Ishikawa (cell line): ENCODE measurements at regions not wholly inside any gene's neighbourhood (a gene's known extent, or its start where the extent isn't known, plus 50 kb on each side); places are given as distances from the start of the nearest gene placed in this dataset.

ENCODE experiments used
- CEBPB ChIP-seq: IDR thresholded peaks from 2 replicates; pipeline ENCODE4 v1.6.1; 2012
- CREB1 ChIP-seq: IDR thresholded peaks from 2 replicates; pipeline ENCODE4 v1.6.1; 2012; ENCODE audit warnings: low read depth
- EP300 ChIP-seq: IDR thresholded peaks from 2 replicates; pipeline ENCODE4 v1.6.1; 2012; ENCODE audit warnings: borderline replicate concordance
- FOXM1 ChIP-seq: IDR thresholded peaks from 2 replicates; pipeline ENCODE4 v1.6.1; 2012; ENCODE audit warnings: low read depth, borderline replicate concordance
- RAD21 ChIP-seq: IDR thresholded peaks from 2 replicates; pipeline ENCODE4 v1.6.1; 2012; ENCODE audit warnings: low read depth
- TAF1 ChIP-seq: IDR thresholded peaks from 2 replicates; pipeline ENCODE4 v1.6.1; 2012; ENCODE audit warnings: low read depth, mild to moderate bottlenecking
- TCF12 ChIP-seq: IDR thresholded peaks from 2 replicates; pipeline ENCODE4 v1.6.1; 2012; ENCODE audit warnings: low read depth
- YY1 ChIP-seq: IDR thresholded peaks from 2 replicates; pipeline ENCODE4 v1.6.1; 2012; ENCODE audit warnings: low read depth
- ZBTB7A ChIP-seq: IDR thresholded peaks from 2 replicates; pipeline ENCODE4 v1.6.1; 2012; ENCODE audit warnings: low read depth
- TF ChIP-seq, protein P1 (sequence below): IDR thresholded peaks from 2 replicates; pipeline ENCODE4 v1.6.1; 2012

DNA sequence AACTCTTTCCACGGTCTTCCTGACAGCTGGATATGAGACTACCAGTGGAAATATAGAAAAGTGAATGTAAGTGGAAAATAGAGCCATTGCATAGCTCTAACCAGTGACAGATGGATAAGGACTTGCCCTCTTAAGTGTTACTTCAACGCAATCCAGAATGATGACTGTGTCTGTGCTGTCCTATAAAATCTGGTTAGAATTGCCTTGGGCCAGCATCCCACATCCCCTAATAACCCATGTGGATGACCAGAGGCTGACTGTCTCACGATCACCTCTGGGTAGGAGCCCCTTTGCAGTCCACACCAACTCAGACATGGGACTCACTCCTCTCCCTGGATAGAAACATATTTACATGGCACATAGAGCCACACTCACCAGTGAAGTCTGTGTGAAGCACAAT is 186.6 kb downstream of the C1D start:
- TF ChIP-seq RAD21: no peak
- TF ChIP-seq FOXM1: no peak
- no peak for TF ChIP-seq TAF1
- no peak for TF ChIP-seq ZBTB7A
- TF ChIP-seq EP300: no peak
- TF ChIP-seq CEBPB: no peak
- no peak for TF ChIP-seq TCF12
- TF ChIP-seq YY1: no peak
- TF ChIP-seq, protein P1, sequence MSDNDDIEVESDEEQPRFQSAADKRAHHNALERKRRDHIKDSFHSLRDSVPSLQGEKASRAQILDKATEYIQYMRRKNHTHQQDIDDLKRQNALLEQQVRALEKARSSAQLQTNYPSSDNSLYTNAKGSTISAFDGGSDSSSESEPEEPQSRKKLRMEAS: no peak
- TF ChIP-seq CREB1: no peak
